ENCODE measurements at regions not wholly inside any gene's neighbourhood (a gene's known extent, or its start where the extent isn't known, plus 50 kb on each side); places are given as distances from the start of the nearest gene placed in this dataset.

DNA sequence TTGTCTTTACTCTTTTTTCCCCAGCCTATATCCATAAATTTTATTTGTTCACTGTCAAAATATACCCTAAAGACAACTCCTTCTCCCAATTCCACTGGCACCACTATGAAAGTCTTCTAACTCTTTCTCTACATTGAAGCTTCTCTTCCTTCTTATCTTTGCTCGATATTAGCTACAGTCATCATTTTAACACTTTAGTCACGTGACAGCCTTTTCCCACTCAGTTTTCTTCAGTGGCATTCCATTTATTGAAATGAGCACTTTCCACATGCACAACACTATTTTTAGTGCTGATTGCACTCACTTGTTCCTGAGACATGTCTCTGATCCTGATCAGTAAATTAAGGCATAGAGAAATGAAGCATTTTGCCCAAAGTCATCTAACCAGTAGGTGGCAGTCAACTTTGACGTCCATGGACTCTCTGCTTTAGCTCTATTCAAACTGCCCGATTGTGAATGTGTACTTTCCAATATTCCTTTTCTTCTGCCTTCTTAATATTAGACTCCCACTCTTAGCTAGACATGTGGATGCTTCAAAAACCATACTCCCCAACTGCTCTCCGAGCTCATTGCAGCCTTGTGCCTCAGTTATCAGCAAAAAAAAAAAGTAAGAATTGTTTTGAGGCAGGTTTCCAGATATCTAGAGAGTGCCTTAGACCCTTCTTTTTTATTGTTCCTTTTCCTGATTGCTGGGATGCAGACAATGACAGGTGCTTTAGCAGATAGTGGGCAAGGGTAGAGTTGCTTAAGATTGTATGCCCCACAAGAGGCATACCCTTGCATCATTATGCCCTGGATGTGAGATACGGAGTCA, 394.4 kb upstream of the ADGRL3 start:
- Mint-ChIP-seq H3K27me3 (ENCODE audit: unreplicated experiment) (no peaks in the 10 kb centered on the region), H3K36me3 (ENCODE audit: insufficient read depth, unreplicated experiment) (no peaks in the 10 kb centered on the region), H3K4me3 (ENCODE audit: low read depth, unreplicated experiment) (no peak overlapping the region), H3K4me1 (ENCODE audit: low read depth, unreplicated experiment) (peaks cover 8% of the 10 kb centered on the region), H3K27ac (ENCODE audit: unreplicated experiment) (no peak overlapping the region), H3K9me3 (ENCODE audit: low read depth, unreplicated experiment) (peaks cover 2% of the 10 kb centered on the region)
- intact Hi-C loops (cut with micrococcal nuclease; ENCODE audit: unreplicated experiment), result no loop called here
- no TSS peak for BruUV-seq (replicated peaks)
- peak; percentile 3 for DNase-seq
- CTCF ChIA-PET, result no interaction called here
- TF ChIP-seq, protein P1, sequence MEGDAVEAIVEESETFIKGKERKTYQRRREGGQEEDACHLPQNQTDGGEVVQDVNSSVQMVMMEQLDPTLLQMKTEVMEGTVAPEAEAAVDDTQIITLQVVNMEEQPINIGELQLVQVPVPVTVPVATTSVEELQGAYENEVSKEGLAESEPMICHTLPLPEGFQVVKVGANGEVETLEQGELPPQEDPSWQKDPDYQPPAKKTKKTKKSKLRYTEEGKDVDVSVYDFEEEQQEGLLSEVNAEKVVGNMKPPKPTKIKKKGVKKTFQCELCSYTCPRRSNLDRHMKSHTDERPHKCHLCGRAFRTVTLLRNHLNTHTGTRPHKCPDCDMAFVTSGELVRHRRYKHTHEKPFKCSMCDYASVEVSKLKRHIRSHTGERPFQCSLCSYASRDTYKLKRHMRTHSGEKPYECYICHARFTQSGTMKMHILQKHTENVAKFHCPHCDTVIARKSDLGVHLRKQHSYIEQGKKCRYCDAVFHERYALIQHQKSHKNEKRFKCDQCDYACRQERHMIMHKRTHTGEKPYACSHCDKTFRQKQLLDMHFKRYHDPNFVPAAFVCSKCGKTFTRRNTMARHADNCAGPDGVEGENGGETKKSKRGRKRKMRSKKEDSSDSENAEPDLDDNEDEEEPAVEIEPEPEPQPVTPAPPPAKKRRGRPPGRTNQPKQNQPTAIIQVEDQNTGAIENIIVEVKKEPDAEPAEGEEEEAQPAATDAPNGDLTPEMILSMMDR (IDR thresholded peaks at IDR 0.05; ENCODE audit: unreplicated experiment), result no peak

DNA sequence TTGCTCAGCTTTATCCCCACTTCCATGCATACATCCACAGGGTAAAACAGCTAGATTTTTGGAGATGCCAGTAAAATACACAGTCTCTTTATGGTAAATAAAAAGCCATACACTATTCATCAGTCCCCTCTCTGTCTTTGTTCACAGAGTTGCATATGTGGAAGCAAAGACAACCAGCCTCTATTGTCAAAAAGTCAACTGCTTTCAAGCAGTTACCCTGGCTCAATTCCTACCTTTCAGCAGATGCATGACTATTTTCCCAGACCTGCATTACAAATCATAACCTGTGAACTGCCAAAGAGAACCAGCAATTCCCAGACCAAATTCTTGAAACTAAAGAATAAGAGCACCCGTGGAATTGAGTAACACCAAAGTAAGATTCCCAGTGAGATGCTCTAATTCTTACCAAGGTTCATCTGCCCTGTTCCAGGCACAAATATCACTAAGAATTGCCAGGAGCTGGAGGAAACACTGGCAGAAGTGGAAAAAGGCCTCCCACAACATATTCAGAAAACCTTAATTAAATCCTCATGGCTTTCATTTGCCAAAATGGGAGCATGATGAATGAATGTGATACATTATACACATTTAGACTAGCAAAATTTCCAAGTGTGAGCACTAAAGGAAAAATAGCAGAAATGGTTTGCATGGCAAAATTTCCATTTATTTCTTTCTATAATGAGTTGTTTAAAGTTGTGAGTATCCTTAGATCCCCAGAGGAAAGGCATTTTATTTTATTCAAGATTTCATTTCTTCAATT, 391.2 kb upstream of the ADGRL3 start:
- no peak for DNase-seq
- Mint-ChIP-seq H3K4me1 (ENCODE audit: low read depth, unreplicated experiment) (peaks cover 8% of the 10 kb centered on the region), H3K36me3 (ENCODE audit: insufficient read depth, unreplicated experiment) (no peaks in the 10 kb centered on the region), H3K4me3 (ENCODE audit: low read depth, unreplicated experiment) (no peak overlapping the region), H3K27me3 (ENCODE audit: unreplicated experiment) (no peaks in the 10 kb centered on the region), H3K9me3 (ENCODE audit: low read depth, unreplicated experiment) (peaks cover 4% of the 10 kb centered on the region), H3K27ac (ENCODE audit: unreplicated experiment) (no peak overlapping the region)
- CTCF ChIA-PET, result no interaction called here
- intact Hi-C loops (cut with micrococcal nuclease; ENCODE audit: unreplicated experiment), result no loop called here
- BruUV-seq (replicated peaks), result no TSS peak
- TF ChIP-seq, protein P1 (IDR thresholded peaks at IDR 0.05; ENCODE audit: unreplicated experiment), result no peak

DNA sequence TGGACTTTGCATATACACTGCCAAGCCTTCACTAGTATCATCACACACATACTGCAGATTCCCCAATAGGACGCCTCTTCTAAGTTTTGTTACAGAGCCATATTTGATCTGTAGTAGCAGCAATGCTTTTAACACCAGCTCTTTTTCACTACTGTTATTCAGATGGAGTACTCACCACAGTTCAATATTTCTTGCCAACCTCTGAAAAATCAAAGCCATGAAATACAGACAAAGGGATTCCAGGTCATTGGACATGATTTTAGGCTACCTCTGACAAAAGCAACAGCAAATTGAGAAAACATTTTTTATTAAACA, 390.7 kb upstream of the ADGRL3 start:
- no TSS peak for BruUV-seq (replicated peaks)

DNA sequence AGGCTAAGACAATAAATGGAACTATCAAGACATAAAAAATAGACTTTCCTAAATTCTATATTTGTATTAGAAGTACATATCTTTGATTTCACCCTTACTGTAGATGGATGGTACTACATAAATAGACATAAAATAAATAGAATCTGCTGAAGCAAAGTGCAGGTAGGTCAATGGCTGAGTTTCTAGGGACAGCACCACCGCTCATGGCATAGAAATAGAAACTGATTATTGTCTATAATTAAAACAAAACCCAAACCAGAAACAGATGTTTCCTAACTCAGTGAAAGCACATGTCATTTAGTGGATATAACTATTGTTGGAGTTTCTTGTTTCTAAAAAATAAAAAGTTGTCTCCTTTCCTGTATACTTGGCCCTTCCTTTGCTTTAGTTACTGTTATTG, 387.3 kb upstream of the ADGRL3 start:
- TF ChIP-seq, protein P1 (IDR thresholded peaks at IDR 0.05; ENCODE audit: unreplicated experiment), result no peak
- H3K4me1 Mint-ChIP-seq (ENCODE audit: low read depth, unreplicated experiment), result no peaks in the 10 kb centered on the region
- no peaks in the 10 kb centered on the region for H3K36me3 Mint-ChIP-seq (ENCODE audit: insufficient read depth, unreplicated experiment)
- no TSS peak for BruUV-seq (replicated peaks)
- H3K27me3 Mint-ChIP-seq (ENCODE audit: unreplicated experiment), result no peaks in the 10 kb centered on the region
- H3K4me3 Mint-ChIP-seq (ENCODE audit: low read depth, unreplicated experiment), result no peak overlapping the region
- CTCF ChIA-PET, result no interaction called here
- DNase-seq, result no peak
- peaks cover 3% of the 10 kb centered on the region for H3K9me3 Mint-ChIP-seq (ENCODE audit: low read depth, unreplicated experiment)
- no peak overlapping the region for H3K27ac Mint-ChIP-seq (ENCODE audit: unreplicated experiment)
- intact Hi-C loops (cut with micrococcal nuclease; ENCODE audit: unreplicated experiment), result no loop called here

More for the DNA sequence above, 390.7 kb upstream of the ADGRL3 start:
- CTCF ChIA-PET, result no interaction called here
- Mint-ChIP-seq H3K9me3 (ENCODE audit: low read depth, unreplicated experiment) (peaks cover 5% of the 10 kb centered on the region), H3K36me3 (ENCODE audit: insufficient read depth, unreplicated experiment) (no peaks in the 10 kb centered on the region), H3K4me1 (ENCODE audit: low read depth, unreplicated experiment) (peaks cover 8% of the 10 kb centered on the region), H3K4me3 (ENCODE audit: low read depth, unreplicated experiment) (no peak overlapping the region), H3K27ac (ENCODE audit: unreplicated experiment) (no peak overlapping the region), H3K27me3 (ENCODE audit: unreplicated experiment) (no peaks in the 10 kb centered on the region)
- TF ChIP-seq, protein P1 (IDR thresholded peaks at IDR 0.05; ENCODE audit: unreplicated experiment), result no peak
- DNase-seq, result no peak
- intact Hi-C loops (cut with micrococcal nuclease; ENCODE audit: unreplicated experiment), result no loop called here

Measured in Calu3 (cell line).